Retinal pigment epithelial cell (primary cell): ENCODE measurements at regions not wholly inside any gene's neighbourhood (a gene's known extent, or its start where the extent isn't known, plus 50 kb on each side); places are given as distances from the start of the nearest gene placed in this dataset.

Experiments
- DNase-seq: peaks from one replicate; pipeline ENCODE4 v3.0.0-alpha.2; 2010; ENCODE audit warnings: low read depth
- H3K4me3 ChIP-seq: 2 replicates; pipeline ENCODE4 v1.5.1; 2011; ENCODE audit warnings: mild to moderate bottlenecking, low read length, control low read depth, moderate library complexity
- CTCF ChIP-seq: conservative IDR thresholded peaks from 2 replicates; pipeline ENCODE4 v1.5.1; 2011; ENCODE audit warnings: low read depth, low read length, control low read depth, inconsistent platforms

- no peak for TF ChIP-seq CTCF
- no peak for DNase-seq
- no peak overlapping the region for H3K4me3 ChIP-seq
These were observed 296.6 kb downstream of the ADGRD1 start for GRCh38 chr12:131250028-131250950.

GRCh38 chr12:131250951-131251315, 297.2 kb downstream of the ADGRD1 start:
- no peak for DNase-seq
- no peak overlapping the region for H3K4me3 ChIP-seq
- TF ChIP-seq CTCF, result no peak

GRCh38 chr12:131251336-131252101, 297.8 kb downstream of the ADGRD1 start:
- no peak for TF ChIP-seq CTCF
- DNase-seq, result no peak
- H3K4me3 ChIP-seq, result no peak overlapping the region

DNA sequence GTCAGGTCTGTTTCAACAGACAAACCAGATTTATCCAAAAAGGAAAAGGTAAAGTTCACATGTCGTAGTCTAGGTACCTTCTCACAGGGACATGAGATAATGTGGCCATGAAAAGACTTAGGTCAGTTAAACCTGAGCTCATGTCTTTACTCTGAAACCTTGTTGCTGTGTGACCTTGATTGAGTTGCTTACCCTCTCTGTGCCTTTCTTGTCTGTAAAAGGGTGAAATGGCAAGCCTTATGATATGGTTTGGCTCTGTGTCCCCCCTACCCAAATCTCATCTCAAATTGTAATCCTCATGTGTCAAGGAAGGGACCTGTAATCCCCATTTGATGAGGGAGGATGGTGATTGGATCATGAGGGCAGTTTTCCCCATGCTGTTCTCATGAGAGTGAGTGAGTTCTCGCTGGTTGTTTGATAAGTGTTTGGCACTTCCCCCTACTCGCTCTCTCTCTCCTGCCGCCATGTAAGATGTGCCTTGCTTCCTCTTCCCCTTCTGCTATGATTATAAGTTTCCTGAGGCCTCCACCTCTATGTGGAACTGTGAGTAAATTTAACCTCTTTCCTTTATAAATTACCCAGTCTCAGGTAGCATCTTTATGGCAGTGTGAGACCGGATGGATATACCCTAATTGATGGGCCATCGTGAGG, 299.8 kb downstream of the ADGRD1 start:
- TF ChIP-seq CTCF, result no peak
- H3K4me3 ChIP-seq, result no peak overlapping the region
- DNase-seq, result no peak

DNA sequence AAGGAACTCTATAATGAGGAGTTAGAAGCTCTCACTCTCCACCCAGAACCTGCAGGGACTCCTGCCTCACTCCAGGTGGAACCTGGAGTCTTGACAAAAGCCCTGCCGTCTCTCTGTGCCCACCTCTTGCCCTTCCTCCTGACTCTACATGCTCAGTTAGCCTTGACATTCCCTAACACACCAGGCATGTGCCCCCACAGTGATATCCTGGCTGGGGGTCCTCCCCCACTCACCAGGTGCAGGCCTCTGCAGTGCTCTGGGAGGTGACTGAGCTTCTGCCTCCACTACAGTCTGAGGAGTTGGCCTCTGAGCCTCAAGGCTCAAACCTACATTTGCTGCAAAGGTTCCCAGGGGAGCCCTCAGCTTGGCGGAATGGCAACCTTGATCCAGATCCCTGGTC, 300.7 kb downstream of the ADGRD1 start:
- no peak for TF ChIP-seq CTCF

GRCh38 chr12:131258398-131258797, 304.7 kb downstream of the ADGRD1 start:
- H3K4me3 ChIP-seq, result no peak overlapping the region
- TF ChIP-seq CTCF, result no peak
- no peak for DNase-seq

More for the DNA sequence above, 300.7 kb downstream of the ADGRD1 start:
- no peak overlapping the region for H3K4me3 ChIP-seq
- DNase-seq, result no peak
